CD14-positive monocyte (primary cell): ENCODE measurements at regions not wholly inside any gene's neighbourhood (a gene's known extent, or its start where the extent isn't known, plus 50 kb on each side); places are given as distances from the start of the nearest gene placed in this dataset.

Source experiments
- DNase-seq, 3 donors: peaks; one replicate each; pipeline ENCODE4 v3.0.0-alpha.2; 2011 to 2022
- H2AFZ ChIP-seq: 2 replicates; pipeline ENCODE4 v1.6.0; 2012; ENCODE audit warnings: mild to moderate bottlenecking, low read depth, low read length, inconsistent platforms; ENCODE audit not compliant: insufficient read depth, poor library complexity, severe bottlenecking
- H3K27ac ChIP-seq, 2 donors: 1 replicate in 1 of 2; 2 replicates in 1 of 2; pipeline ENCODE4 v1.5.1; 2012 to 2013; ENCODE audit warnings: low read length in 2 of 2, control low read depth in 1 of 2, inconsistent platforms in 1 of 2, low read depth in 1 of 2, mild to moderate bottlenecking in 1 of 2
- H3K27me3 ChIP-seq, 2 donors: one replicate each; pipeline versions ENCODE4 v1.6.0 to v1.6.1; 2011 to 2013; ENCODE audit warnings: low read length in 2 of 2; ENCODE audit not compliant: control insufficient read depth in 2 of 2, insufficient read depth in 2 of 2
- H3K36me3 ChIP-seq, 2 donors: replicated peaks in 1 of 2; 1 replicate in 1 of 2; 2 replicates in 1 of 2; pipeline versions ENCODE4 v1.5.1 to v1.6.1; 2012 to 2013; ENCODE audit warnings: low read length in 2 of 2, control low read depth in 1 of 2, inconsistent platforms in 1 of 2, mild to moderate bottlenecking in 1 of 2; ENCODE audit not compliant: insufficient read depth in 2 of 2, control insufficient read depth in 1 of 2
- H3K4me1 ChIP-seq, 2 donors: 1 replicate in 1 of 2; 2 replicates in 1 of 2; pipeline versions ENCODE4 v1.5.1 to v1.6.1; 2012 to 2013; ENCODE audit warnings: low read length in 2 of 2, control low read depth in 1 of 2, inconsistent platforms in 1 of 2, mild to moderate bottlenecking in 1 of 2, moderate library complexity in 1 of 2; ENCODE audit not compliant: insufficient read depth in 2 of 2, control insufficient read depth in 1 of 2
- H3K4me2 ChIP-seq: replicated peaks from 2 replicates; pipeline ENCODE3; 2012; ENCODE audit warnings: low read length, moderate library complexity, mild to moderate bottlenecking; ENCODE audit not compliant: poor library complexity, severe bottlenecking; ENCODE audit errors: extremely low read depth
- H3K4me3 ChIP-seq, 3 experiments: fragments of 200-600 bp in 1 of 3; sonication (generic) in 1 of 3; replicated peaks in 1 of 3; 1 replicate in 2 of 3; 2 replicates in 1 of 3; pipeline ENCODE4 v1.5.1; 2011 to 2013; ENCODE audit warnings: low read length in 3 of 3, mild to moderate bottlenecking in 3 of 3, control low read depth in 2 of 3, low read depth in 2 of 3, inconsistent platforms in 1 of 3, moderate library complexity in 1 of 3
- H3K79me2 ChIP-seq: 2 replicates; pipeline ENCODE4 v1.6.0; 2012; ENCODE audit warnings: mild to moderate bottlenecking, control low read depth, inconsistent platforms, low read length, moderate library complexity; ENCODE audit not compliant: insufficient read depth
- H3K9ac ChIP-seq: 2 replicates; pipeline ENCODE4 v1.6.0; 2017; ENCODE audit warnings: low read length, mild to moderate bottlenecking; ENCODE audit not compliant: insufficient read depth, poor library complexity, severe bottlenecking
- H3K9me3 ChIP-seq, 2 donors: replicated peaks in 1 of 2; 1 replicate in 1 of 2; 2 replicates in 1 of 2; pipeline versions ENCODE4 v1.5.1 to v1.6.1; 2012 to 2013; ENCODE audit warnings: low read length in 2 of 2, control low read depth in 1 of 2; ENCODE audit not compliant: control insufficient read depth in 1 of 2, insufficient read depth in 1 of 2
- H4K20me1 ChIP-seq: 2 replicates; pipeline ENCODE4 v1.6.0; 2012; ENCODE audit warnings: mild to moderate bottlenecking, low read length, control low read depth, moderate library complexity; ENCODE audit not compliant: insufficient read depth
- H3K27ac Mint-ChIP-seq, 7 donors: one replicate each; pipeline ENCODE4 v1.8.0; 2020; ENCODE audit warnings: mild to moderate bottlenecking in 7 of 7, mixed read lengths in 7 of 7, moderate library complexity in 6 of 7, inconsistent platforms in 2 of 7
- H3K27me3 Mint-ChIP-seq, 3 donors: one replicate each; pipeline ENCODE4 v1.8.0; 2021 to 2022; ENCODE audit warnings: low read depth in 3 of 3, mild to moderate bottlenecking in 3 of 3, mixed read lengths in 3 of 3, moderate library complexity in 3 of 3, inconsistent platforms in 1 of 3
- H3K36me3 Mint-ChIP-seq, 2 donors: one replicate each; pipeline ENCODE4 v1.8.0; 2020; ENCODE audit warnings: mixed read lengths in 2 of 2, inconsistent platforms in 1 of 2, mild to moderate bottlenecking in 1 of 2
- H3K4me1 Mint-ChIP-seq: one replicate; pipeline ENCODE4 v1.8.0; 2020; ENCODE audit warnings: mild to moderate bottlenecking, mixed read lengths
- H3K4me3 Mint-ChIP-seq, 2 donors: one replicate each; pipeline ENCODE4 v1.8.0; 2020; ENCODE audit warnings: mild to moderate bottlenecking in 2 of 2, mixed read lengths in 2 of 2, moderate library complexity in 1 of 2
- H3K9me3 Mint-ChIP-seq, 7 donors: one replicate each; pipeline ENCODE4 v1.8.0; 2020 to 2022; ENCODE audit warnings: mixed read lengths in 7 of 7, mild to moderate bottlenecking in 6 of 7, moderate library complexity in 6 of 7, inconsistent platforms in 2 of 7
- WGBS: methylation state at CpG from one replicate; pipeline ENCODE4 v1.1.5; 2013; ENCODE audit warnings: missing lambda C conversion rate; ENCODE audit not compliant: insufficient coverage; 5-methylcytosine and 5-hydroxymethylcytosine counted together
- intact Hi-C, 2 donors: fragments of 100-400 bp; cut with micrococcal nuclease; formaldehyde crosslinking; loops; one replicate each; pipeline versions ENCODE4 v1.15.0 to v1.15.1; 2023
- TF ChIP-seq, protein P1 (sequence below): fragments of 200-600 bp; IDR thresholded peaks from one replicate; pipeline ENCODE4 v1.8.0; 2022; ENCODE audit warnings: antibody characterized with exemption, mild to moderate bottlenecking

DNA sequence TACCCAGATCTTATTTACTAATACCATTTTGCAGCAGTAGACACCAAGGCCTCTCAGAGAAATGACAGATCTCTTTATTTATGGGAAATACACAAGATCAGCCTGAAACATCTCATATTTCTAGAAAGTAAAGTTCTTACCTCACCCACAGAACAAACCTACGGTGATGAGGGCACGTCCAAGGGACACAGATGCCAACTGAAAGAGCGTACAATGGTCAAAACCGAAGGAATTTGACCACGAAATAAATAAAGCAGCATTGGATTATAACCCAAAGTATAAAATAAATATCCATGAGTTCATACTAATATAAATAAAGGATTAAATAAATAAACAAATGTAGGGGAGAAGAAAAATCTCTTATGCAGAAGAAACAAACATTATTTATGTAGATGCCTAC lies 747.0 kb downstream of the TNS3 start:
- Mint-ChIP-seq H3K27ac (no peak overlapping the region), H3K4me1 (no peaks in the 10 kb centered on the region), H3K9me3 (peaks cover 2 to 12% (median 4%) of the 10 kb centered on the region in 7 donors), H3K4me3 (no peak overlapping the region), H3K36me3 (no peaks in the 10 kb centered on the region), H3K27me3 (no peaks in the 10 kb centered on the region)
- intact Hi-C loops = no loop called here
- WGBS = no CpG with 5 or more reads among the region's 5 CpGs
- peaks cover 0 to 6% of the 10 kb centered on the region in 2 donors for H3K9me3 ChIP-seq
- no peaks in the 10 kb centered on the region for H3K36me3 ChIP-seq
- no peaks in the 10 kb centered on the region for H3K27me3 ChIP-seq
- H3K9ac ChIP-seq = no peak overlapping the region
- no peak for DNase-seq
- no peaks in the 10 kb centered on the region for H4K20me1 ChIP-seq
- H3K4me2 ChIP-seq = no peak overlapping the region
- no peaks in the 10 kb centered on the region for H3K79me2 ChIP-seq
- no peaks in the 10 kb centered on the region for H3K4me1 ChIP-seq
- TF ChIP-seq, protein P1, sequence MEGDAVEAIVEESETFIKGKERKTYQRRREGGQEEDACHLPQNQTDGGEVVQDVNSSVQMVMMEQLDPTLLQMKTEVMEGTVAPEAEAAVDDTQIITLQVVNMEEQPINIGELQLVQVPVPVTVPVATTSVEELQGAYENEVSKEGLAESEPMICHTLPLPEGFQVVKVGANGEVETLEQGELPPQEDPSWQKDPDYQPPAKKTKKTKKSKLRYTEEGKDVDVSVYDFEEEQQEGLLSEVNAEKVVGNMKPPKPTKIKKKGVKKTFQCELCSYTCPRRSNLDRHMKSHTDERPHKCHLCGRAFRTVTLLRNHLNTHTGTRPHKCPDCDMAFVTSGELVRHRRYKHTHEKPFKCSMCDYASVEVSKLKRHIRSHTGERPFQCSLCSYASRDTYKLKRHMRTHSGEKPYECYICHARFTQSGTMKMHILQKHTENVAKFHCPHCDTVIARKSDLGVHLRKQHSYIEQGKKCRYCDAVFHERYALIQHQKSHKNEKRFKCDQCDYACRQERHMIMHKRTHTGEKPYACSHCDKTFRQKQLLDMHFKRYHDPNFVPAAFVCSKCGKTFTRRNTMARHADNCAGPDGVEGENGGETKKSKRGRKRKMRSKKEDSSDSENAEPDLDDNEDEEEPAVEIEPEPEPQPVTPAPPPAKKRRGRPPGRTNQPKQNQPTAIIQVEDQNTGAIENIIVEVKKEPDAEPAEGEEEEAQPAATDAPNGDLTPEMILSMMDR = no peak
- no peak overlapping the region for H3K4me3 ChIP-seq
- no peak overlapping the region for H2AFZ ChIP-seq
- no peak overlapping the region for H3K27ac ChIP-seq

DNA sequence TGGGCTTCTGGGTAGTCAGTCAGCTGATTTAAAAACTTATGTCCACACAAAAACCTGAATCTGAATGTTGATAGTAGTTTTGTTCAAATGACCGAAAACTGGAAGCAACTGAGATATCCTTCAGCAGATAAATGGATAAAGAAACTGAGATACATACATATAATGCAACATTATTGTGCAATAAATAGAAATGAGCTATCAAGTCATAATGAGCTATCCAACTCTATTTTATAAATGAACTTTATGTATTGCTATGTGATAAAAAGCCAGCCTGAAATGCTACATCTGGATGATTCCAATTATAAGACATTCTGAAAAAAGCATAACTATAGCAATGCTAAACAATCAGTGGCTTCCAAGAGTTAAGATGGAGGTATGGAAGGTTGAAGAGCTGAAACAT lies 748.7 kb downstream of the TNS3 start:
- H3K27ac Mint-ChIP-seq = no peak overlapping the region
- H3K9me3 Mint-ChIP-seq = peaks cover 0 to 9% (median 5%) of the 10 kb centered on the region in 7 donors
- TF ChIP-seq, protein P1 = no peak
- H3K36me3 ChIP-seq = no peaks in the 10 kb centered on the region
- H3K9me3 ChIP-seq = peaks cover under 1 to 2% of the 10 kb centered on the region in 2 donors
- no peaks in the 10 kb centered on the region for H3K79me2 ChIP-seq
- no peaks in the 10 kb centered on the region for H3K27me3 Mint-ChIP-seq
- H3K27ac ChIP-seq = no peak overlapping the region
- H3K4me3 ChIP-seq = no peak overlapping the region
- H4K20me1 ChIP-seq = no peaks in the 10 kb centered on the region
- no peak overlapping the region for H3K9ac ChIP-seq
- H3K36me3 Mint-ChIP-seq = no peaks in the 10 kb centered on the region
- no peak for DNase-seq
- H3K4me2 ChIP-seq = no peak overlapping the region
- WGBS = no CpG with 5 or more reads among the region's 1 CpG
- no peaks in the 10 kb centered on the region for H3K4me1 ChIP-seq
- no peak overlapping the region for H3K4me3 Mint-ChIP-seq
- H3K27me3 ChIP-seq = no peaks in the 10 kb centered on the region
- no peak overlapping the region for H2AFZ ChIP-seq
- intact Hi-C loops = no loop called here
- H3K4me1 Mint-ChIP-seq = no peaks in the 10 kb centered on the region
